ENCODE measurements at regions not wholly inside any gene's neighbourhood (a gene's known extent, or its start where the extent isn't known, plus 50 kb on each side); places are given as distances from the start of the nearest gene placed in this dataset.

GRCh38 chr5:107085572-107085971 lies 585.2 kb downstream of the EFNA5 start:
- Mint-ChIP-seq H3K36me3 (ENCODE audit: low read depth, unreplicated experiment) (no peaks in the 10 kb centered on the region), H3K27me3 (ENCODE audit: unreplicated experiment) (no peaks in the 10 kb centered on the region), H3K27ac (ENCODE audit: unreplicated experiment) (no peak overlapping the region), H3K4me3 (ENCODE audit: unreplicated experiment) (no peak overlapping the region), H3K9me3 (ENCODE audit: unreplicated experiment) (no peaks in the 10 kb centered on the region), H3K4me1 (ENCODE audit: unreplicated experiment) (no peaks in the 10 kb centered on the region)
- TF ChIP-seq, protein P1, sequence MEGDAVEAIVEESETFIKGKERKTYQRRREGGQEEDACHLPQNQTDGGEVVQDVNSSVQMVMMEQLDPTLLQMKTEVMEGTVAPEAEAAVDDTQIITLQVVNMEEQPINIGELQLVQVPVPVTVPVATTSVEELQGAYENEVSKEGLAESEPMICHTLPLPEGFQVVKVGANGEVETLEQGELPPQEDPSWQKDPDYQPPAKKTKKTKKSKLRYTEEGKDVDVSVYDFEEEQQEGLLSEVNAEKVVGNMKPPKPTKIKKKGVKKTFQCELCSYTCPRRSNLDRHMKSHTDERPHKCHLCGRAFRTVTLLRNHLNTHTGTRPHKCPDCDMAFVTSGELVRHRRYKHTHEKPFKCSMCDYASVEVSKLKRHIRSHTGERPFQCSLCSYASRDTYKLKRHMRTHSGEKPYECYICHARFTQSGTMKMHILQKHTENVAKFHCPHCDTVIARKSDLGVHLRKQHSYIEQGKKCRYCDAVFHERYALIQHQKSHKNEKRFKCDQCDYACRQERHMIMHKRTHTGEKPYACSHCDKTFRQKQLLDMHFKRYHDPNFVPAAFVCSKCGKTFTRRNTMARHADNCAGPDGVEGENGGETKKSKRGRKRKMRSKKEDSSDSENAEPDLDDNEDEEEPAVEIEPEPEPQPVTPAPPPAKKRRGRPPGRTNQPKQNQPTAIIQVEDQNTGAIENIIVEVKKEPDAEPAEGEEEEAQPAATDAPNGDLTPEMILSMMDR (IDR thresholded peaks at IDR 0.05; ENCODE audit: unreplicated experiment) = no peak
- DNase-seq (ENCODE audit: low spot score) = no peak

DNA sequence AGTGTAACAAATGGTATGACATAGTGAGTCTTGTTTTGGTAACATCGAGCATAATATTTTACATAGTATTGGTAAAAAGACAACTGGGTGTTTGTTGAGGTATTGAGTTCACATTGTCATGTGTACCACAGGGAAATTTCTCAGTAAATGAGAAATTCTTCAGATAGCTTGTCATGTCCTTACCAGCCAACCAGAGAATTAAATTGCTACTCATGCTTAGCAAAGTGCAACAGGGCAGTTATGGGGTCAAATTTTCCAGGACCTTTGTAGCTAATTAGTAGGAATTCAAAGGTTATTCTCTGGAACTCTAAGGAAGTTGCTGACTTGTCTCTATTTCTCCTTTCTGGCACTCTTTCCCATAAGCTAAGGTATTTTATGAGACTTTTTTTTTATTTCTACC lies 595.7 kb downstream of the EFNA5 start:
- no peak overlapping the region for H3K27ac Mint-ChIP-seq (ENCODE audit: unreplicated experiment)

GRCh38 chr5:107072967-107073366 lies 597.8 kb downstream of the EFNA5 start:
- TF ChIP-seq, protein P1 (IDR thresholded peaks at IDR 0.05; ENCODE audit: unreplicated experiment) = no peak
- no peaks in the 10 kb centered on the region for H3K4me1 Mint-ChIP-seq (ENCODE audit: unreplicated experiment)

More for the DNA sequence above, 595.7 kb downstream of the EFNA5 start:
- no peaks in the 10 kb centered on the region for H3K9me3 Mint-ChIP-seq (ENCODE audit: unreplicated experiment)
- H3K36me3 Mint-ChIP-seq (ENCODE audit: low read depth, unreplicated experiment) = no peaks in the 10 kb centered on the region
- H3K4me1 Mint-ChIP-seq (ENCODE audit: unreplicated experiment) = no peaks in the 10 kb centered on the region
- no peak overlapping the region for H3K4me3 Mint-ChIP-seq (ENCODE audit: unreplicated experiment)
- no peaks in the 10 kb centered on the region for H3K27me3 Mint-ChIP-seq (ENCODE audit: unreplicated experiment)
- TF ChIP-seq, protein P1 (IDR thresholded peaks at IDR 0.05; ENCODE audit: unreplicated experiment) = no peak
- no peak for DNase-seq (ENCODE audit: low spot score)

DNA sequence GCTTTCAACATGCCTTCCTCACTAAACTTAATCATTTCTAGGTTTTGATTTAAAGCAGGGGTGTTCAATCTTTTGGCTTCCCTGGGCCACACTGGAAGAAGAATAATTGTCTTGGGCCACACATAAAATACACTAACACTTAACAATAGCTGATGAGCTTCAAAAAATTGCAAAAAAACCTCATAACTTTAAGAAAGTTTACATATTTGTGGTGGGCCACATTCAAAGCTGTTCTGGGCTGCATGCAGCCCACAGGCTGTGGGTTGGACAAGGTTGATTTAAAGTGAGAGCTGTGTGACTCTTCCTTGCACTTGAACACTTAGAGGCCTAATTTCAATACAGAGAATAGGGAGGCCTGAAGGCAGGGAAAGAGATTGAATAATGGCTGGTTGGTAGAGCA lies 598.3 kb downstream of the EFNA5 start:
- H3K27ac Mint-ChIP-seq (ENCODE audit: unreplicated experiment) = no peak overlapping the region
- H3K4me3 Mint-ChIP-seq (ENCODE audit: unreplicated experiment) = no peak overlapping the region
- H3K36me3 Mint-ChIP-seq (ENCODE audit: low read depth, unreplicated experiment) = no peaks in the 10 kb centered on the region
- no peak for DNase-seq (ENCODE audit: low spot score)
- H3K27me3 Mint-ChIP-seq (ENCODE audit: unreplicated experiment) = no peaks in the 10 kb centered on the region
- no peaks in the 10 kb centered on the region for H3K9me3 Mint-ChIP-seq (ENCODE audit: unreplicated experiment)
- TF ChIP-seq, protein P1 (IDR thresholded peaks at IDR 0.05; ENCODE audit: unreplicated experiment) = no peak
- no peaks in the 10 kb centered on the region for H3K4me1 Mint-ChIP-seq (ENCODE audit: unreplicated experiment)

More at GRCh38 chr5:107072967-107073366, 597.8 kb downstream of the EFNA5 start:
- H3K9me3 Mint-ChIP-seq (ENCODE audit: unreplicated experiment) = no peaks in the 10 kb centered on the region
- no peak overlapping the region for H3K27ac Mint-ChIP-seq (ENCODE audit: unreplicated experiment)
- no peaks in the 10 kb centered on the region for H3K36me3 Mint-ChIP-seq (ENCODE audit: low read depth, unreplicated experiment)
- no peak overlapping the region for H3K4me3 Mint-ChIP-seq (ENCODE audit: unreplicated experiment)
- no peak for DNase-seq (ENCODE audit: low spot score)
- H3K27me3 Mint-ChIP-seq (ENCODE audit: unreplicated experiment) = no peaks in the 10 kb centered on the region

DNA sequence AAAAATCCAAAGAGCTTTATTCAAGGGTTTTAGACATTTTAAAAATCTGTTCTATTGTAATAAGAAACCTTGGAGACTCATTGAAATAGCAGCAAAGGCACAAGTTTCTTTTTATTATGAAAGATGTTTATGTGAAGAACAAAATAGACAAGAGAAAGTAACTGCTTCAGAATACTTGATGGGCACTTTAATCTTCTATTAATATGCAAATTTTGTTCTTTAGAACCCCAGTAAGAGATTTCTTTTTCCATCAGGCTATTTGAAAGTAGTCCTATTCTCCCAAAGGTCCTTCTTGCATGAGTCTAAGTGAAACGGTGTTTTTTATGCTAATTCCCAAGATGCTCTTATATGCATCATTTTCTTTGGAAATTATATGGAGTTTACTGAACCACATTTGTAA lies 602.0 kb downstream of the EFNA5 start:
- TF ChIP-seq, protein P1 (IDR thresholded peaks at IDR 0.05; ENCODE audit: unreplicated experiment) = no peak
- H3K27ac Mint-ChIP-seq (ENCODE audit: unreplicated experiment) = no peak overlapping the region
- no peaks in the 10 kb centered on the region for H3K4me1 Mint-ChIP-seq (ENCODE audit: unreplicated experiment)
- H3K4me3 Mint-ChIP-seq (ENCODE audit: unreplicated experiment) = no peak overlapping the region
- DNase-seq (ENCODE audit: low spot score) = no peak
- no peaks in the 10 kb centered on the region for H3K9me3 Mint-ChIP-seq (ENCODE audit: unreplicated experiment)
- no peaks in the 10 kb centered on the region for H3K36me3 Mint-ChIP-seq (ENCODE audit: low read depth, unreplicated experiment)
- H3K27me3 Mint-ChIP-seq (ENCODE audit: unreplicated experiment) = no peaks in the 10 kb centered on the region

Data from endothelial cell (in vitro differentiated cells).